Lower leg skin (tissue), 3 donors: ENCODE measurements at regions not wholly inside any gene's neighbourhood (a gene's known extent, or its start where the extent isn't known, plus 50 kb on each side); places are given as distances from the start of the nearest gene placed in this dataset.
"Not testable (repeated sequence)": the region's sequence is repeated elsewhere in the genome, so short reads cannot be mapped to it uniquely, and the experiment has no call there.

Experiments
- POLR2A ChIP-seq, 2 donors: fragments of 450-650 bp; IDR thresholded peaks; one replicate each; pipeline ENCODE4 v1.6.1; 2016 to 2017; ENCODE audit warnings: antibody characterized with exemption in 2 of 2, mild to moderate bottlenecking in 1 of 2, moderate library complexity in 1 of 2
- TF ChIP-seq, protein P1 (sequence below), 3 donors: fragments of 450-650 bp; IDR thresholded peaks; one replicate each; pipeline ENCODE4 v1.5.1; 2016; ENCODE audit warnings: antibody characterized with exemption in 3 of 3, mild to moderate bottlenecking in 3 of 3, moderate library complexity in 2 of 3

DNA sequence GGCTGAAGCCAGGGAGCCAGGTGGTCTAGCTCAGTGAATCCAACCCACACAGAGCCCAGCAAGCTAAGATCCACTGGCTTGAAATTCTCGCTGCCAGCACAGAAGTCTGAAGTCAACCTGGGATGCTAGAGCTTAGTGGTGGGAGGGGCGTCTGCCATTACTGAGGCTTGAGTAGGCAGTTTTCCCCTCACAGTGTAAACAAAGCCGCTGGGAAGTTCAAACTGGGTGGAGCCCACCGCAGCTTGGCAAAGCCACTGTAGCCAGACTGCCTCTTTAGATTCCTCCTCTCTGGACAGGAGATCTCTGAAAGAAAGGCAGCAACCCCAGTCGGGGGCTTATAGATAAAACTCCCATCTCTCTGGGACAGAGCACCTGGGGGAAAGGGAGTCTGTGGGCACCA is 452.1 kb downstream of the NR4A2 start:
- TF ChIP-seq, protein P1, sequence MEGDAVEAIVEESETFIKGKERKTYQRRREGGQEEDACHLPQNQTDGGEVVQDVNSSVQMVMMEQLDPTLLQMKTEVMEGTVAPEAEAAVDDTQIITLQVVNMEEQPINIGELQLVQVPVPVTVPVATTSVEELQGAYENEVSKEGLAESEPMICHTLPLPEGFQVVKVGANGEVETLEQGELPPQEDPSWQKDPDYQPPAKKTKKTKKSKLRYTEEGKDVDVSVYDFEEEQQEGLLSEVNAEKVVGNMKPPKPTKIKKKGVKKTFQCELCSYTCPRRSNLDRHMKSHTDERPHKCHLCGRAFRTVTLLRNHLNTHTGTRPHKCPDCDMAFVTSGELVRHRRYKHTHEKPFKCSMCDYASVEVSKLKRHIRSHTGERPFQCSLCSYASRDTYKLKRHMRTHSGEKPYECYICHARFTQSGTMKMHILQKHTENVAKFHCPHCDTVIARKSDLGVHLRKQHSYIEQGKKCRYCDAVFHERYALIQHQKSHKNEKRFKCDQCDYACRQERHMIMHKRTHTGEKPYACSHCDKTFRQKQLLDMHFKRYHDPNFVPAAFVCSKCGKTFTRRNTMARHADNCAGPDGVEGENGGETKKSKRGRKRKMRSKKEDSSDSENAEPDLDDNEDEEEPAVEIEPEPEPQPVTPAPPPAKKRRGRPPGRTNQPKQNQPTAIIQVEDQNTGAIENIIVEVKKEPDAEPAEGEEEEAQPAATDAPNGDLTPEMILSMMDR (IDR thresholded peaks at IDR 0.05), result not testable (repeated sequence)
- not testable (repeated sequence) for TF ChIP-seq POLR2A (IDR thresholded peaks at IDR 0.05)
